Thyroid gland (tissue), 4 donors: ENCODE measurements at regions not wholly inside any gene's neighbourhood (a gene's known extent, or its start where the extent isn't known, plus 50 kb on each side); places are given as distances from the start of the nearest gene placed in this dataset.

Experiments
- DNase-seq, 2 donors: peaks; one replicate each; pipeline ENCODE4 v3.0.0-alpha.2; 2019
- H3K27ac ChIP-seq, 3 donors: fragments of 200-600 bp; sonication (generic); 1 replicate in 2 of 3; 2 replicates in 1 of 3; pipeline ENCODE4 v1.5.1; 2016 to 2019; ENCODE audit warnings: mild to moderate bottlenecking in 1 of 3, moderate library complexity in 1 of 3
- H3K27me3 ChIP-seq: fragments of 200-600 bp; sonication (generic); one replicate; pipeline ENCODE4 v1.5.1; 2019
- H3K36me3 ChIP-seq, 2 donors: fragments of 200-600 bp; sonication (generic); one replicate each; pipeline ENCODE4 v1.5.1; 2016 to 2019
- H3K4me1 ChIP-seq, 2 donors: fragments of 200-600 bp; sonication (generic); one replicate each; pipeline ENCODE4 v1.5.1; 2017 to 2019
- H3K4me3 ChIP-seq, 3 donors: fragments of 200-600 bp; sonication (generic); replicated peaks in 1 of 3; 1 replicate in 2 of 3; 2 replicates in 1 of 3; pipeline ENCODE4 v1.5.1; 2016; ENCODE audit warnings: mild to moderate bottlenecking in 1 of 3
- H3K9me3 ChIP-seq: fragments of 200-600 bp; sonication (generic); one replicate; pipeline ENCODE4 v1.5.1; 2017
- CTCF ChIP-seq, 6 experiments: fragments of 200-600 bp in 3 of 6; fragments of 450-650 bp in 3 of 6; sonication (generic) in 3 of 6; IDR thresholded peaks; one replicate each; pipeline ENCODE4 v1.5.1; 2016 to 2019; ENCODE audit warnings: antibody characterized with exemption in 6 of 6, mild to moderate bottlenecking in 2 of 6, inconsistent platforms in 1 of 6, moderate library complexity in 1 of 6
- POLR2A ChIP-seq, 2 donors: fragments of 450-650 bp; IDR thresholded peaks; one replicate each; pipeline ENCODE4 v1.6.1; 2017; ENCODE audit warnings: antibody characterized with exemption in 2 of 2, mild to moderate bottlenecking in 2 of 2, moderate library complexity in 1 of 2
- WGBS, 2 donors: methylation state at CpG; one replicate each; pipeline ENCODE4 v1.1.5; 2017; 5-methylcytosine and 5-hydroxymethylcytosine counted together
- intact Hi-C: fragments of 100-400 bp; cut with DNase I; formaldehyde crosslinking; loops from one replicate; pipeline ENCODE4 v1.15.1; 2023

GRCh38 chr1:57868239-57868638, 444.4 kb upstream of the DAB1 start:
- Histone ChIP-seq H3K27ac (no peak overlapping the region), H3K36me3 (no peaks in the 10 kb centered on the region), H3K9me3 (no peaks in the 10 kb centered on the region), H3K4me1 (no peaks in the 10 kb centered on the region), H3K27me3 (no peaks in the 10 kb centered on the region), H3K4me3 (no peak overlapping the region)
- intact Hi-C loops, result no loop called here
- TF ChIP-seq CTCF (IDR thresholded peaks at IDR 0.05) (no peak), POLR2A (IDR thresholded peaks at IDR 0.05) (no peak)
- DNase-seq, result no peak
- WGBS, 2 donors, result 75 to 81% methylated on average over 3 of the region's 3 CpGs

- Histone ChIP-seq H3K36me3 (no peaks in the 10 kb centered on the region), H3K27me3 (no peaks in the 10 kb centered on the region), H3K4me1 (no peaks in the 10 kb centered on the region), H3K4me3 (no peak overlapping the region), H3K27ac (no peak overlapping the region), H3K9me3 (no peaks in the 10 kb centered on the region)
- WGBS, 2 donors, result 76 to 82% methylated on average over 8 of the region's 8 CpGs
- intact Hi-C loops, result no loop called here
- no peak for DNase-seq
- TF ChIP-seq POLR2A (IDR thresholded peaks at IDR 0.05) (no peak), CTCF (IDR thresholded peaks at IDR 0.05) (no peak)
Measured at GRCh38 chr1:57866998-57867397, 443.1 kb upstream of the DAB1 start.

GRCh38 chr1:57860931-57861565, 437.2 kb upstream of the DAB1 start:
- DNase-seq, result no peak
- H3K27ac ChIP-seq, result no peak overlapping the region
- H3K4me3 ChIP-seq, result no peak overlapping the region
- intact Hi-C loops, result no loop called here
- H3K4me1 ChIP-seq, result no peaks in the 10 kb centered on the region
- no peaks in the 10 kb centered on the region for H3K27me3 ChIP-seq
- H3K9me3 ChIP-seq, result no peaks in the 10 kb centered on the region
- 76 to 83% methylated on average over 5 of the region's 5 CpGs for WGBS, 2 donors
- H3K36me3 ChIP-seq, result no peaks in the 10 kb centered on the region
- TF ChIP-seq POLR2A (IDR thresholded peaks at IDR 0.05) (no peak), CTCF (IDR thresholded peaks at IDR 0.05) (no peak)

- H3K27ac ChIP-seq, result no peak overlapping the region
- no peaks in the 10 kb centered on the region for H3K36me3 ChIP-seq
- H3K27me3 ChIP-seq, result no peaks in the 10 kb centered on the region
- DNase-seq, result no peak
- no peaks in the 10 kb centered on the region for H3K9me3 ChIP-seq
- intact Hi-C loops, result no loop called here
- H3K4me3 ChIP-seq, result no peak overlapping the region
- TF ChIP-seq POLR2A (IDR thresholded peaks at IDR 0.05), result no peak
- TF ChIP-seq CTCF (IDR thresholded peaks at IDR 0.05), result no peak
- H3K4me1 ChIP-seq, result no peaks in the 10 kb centered on the region
- WGBS, 2 donors, result 88% methylated on average over 3 of the region's 3 CpGs
Measured at GRCh38 chr1:57860325-57860724, 436.5 kb upstream of the DAB1 start.

GRCh38 chr1:57858740-57859139, 434.9 kb upstream of the DAB1 start:
- DNase-seq, result no peak
- intact Hi-C loops, result no loop called here
- H3K36me3 ChIP-seq, result no peaks in the 10 kb centered on the region
- TF ChIP-seq POLR2A (IDR thresholded peaks at IDR 0.05) (no peak), CTCF (IDR thresholded peaks at IDR 0.05) (no peak)
- no peaks in the 10 kb centered on the region for H3K4me1 ChIP-seq
- no peaks in the 10 kb centered on the region for H3K27me3 ChIP-seq
- no peak overlapping the region for H3K27ac ChIP-seq
- WGBS, 2 donors, result 16 to 17% methylated on average over 4 of the region's 4 CpGs
- no peak overlapping the region for H3K4me3 ChIP-seq
- no peaks in the 10 kb centered on the region for H3K9me3 ChIP-seq
